NCI-H82 treated with DMSO at 0.1 percent for 48 hours (cell line): ENCODE measurements at regions not wholly inside any gene's neighbourhood (a gene's known extent, or its start where the extent isn't known, plus 50 kb on each side); places are given as distances from the start of the nearest gene placed in this dataset.

Source experiments
- DNase-seq: peaks from one replicate; lab custom pipeline; 2025; ENCODE audit not compliant: unreplicated experiment; lab: John Stamatoyannopoulos, UW

DNA sequence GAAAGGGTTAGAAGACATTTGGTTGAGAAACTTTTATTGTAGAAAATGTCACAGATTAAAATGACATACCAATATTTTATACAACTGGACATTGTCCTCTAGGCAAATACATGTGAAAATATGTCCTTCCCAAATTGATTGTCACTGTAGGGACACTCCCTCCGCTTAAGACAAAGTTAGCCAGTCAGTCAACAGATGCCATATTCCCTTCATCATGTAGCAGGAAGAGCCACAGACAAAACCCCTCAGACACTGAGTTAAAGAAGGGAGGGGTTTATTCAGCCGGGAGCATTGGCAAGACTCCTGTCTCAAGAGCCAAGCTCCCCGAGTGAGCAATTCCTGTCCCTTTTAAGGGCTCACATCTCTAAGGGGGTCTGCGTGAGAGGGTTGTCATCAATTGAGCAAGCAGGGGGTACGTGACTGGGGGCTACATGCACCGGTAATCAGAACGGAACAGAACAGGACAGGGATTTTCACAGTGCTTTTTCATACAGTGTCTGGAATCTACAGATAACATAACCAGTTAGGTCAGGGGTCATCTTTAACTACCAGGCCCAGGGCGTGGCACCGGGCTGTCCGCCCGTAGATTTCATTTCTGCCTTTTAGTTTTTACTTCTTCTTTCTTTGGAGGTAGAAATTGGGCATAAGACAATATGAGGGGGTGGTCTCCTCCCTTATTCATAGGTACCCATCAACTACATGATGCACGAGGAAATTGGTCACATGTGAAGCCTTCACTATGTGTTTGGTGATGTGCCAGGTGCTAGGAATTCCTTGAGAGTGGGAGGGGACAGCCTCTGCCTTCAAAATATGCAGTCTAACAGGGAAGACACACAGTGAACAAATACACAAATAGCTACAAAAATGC, 155.7 kb upstream of the CDYL start:
- no peak for DNase-seq

DNA sequence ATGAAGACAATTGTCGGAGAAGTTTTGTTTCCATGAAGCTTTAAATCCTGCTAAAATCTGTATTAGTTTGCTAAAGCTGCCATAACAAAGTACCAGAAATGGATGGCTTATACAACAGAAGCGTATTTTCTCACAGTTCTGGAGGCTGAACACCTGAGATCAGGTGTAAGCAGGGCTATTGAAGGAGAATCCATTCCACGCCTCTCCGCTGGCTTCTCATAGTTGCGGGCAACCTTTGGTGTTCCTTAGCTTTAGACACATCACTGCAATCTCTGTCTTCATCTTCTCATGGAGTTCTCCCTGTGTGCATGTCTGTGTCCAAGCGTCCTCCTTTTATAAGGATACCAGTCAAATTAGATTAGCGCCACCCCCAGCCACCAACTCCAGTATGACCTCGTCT, 159.9 kb upstream of the CDYL start:
- no peak for DNase-seq

DNA sequence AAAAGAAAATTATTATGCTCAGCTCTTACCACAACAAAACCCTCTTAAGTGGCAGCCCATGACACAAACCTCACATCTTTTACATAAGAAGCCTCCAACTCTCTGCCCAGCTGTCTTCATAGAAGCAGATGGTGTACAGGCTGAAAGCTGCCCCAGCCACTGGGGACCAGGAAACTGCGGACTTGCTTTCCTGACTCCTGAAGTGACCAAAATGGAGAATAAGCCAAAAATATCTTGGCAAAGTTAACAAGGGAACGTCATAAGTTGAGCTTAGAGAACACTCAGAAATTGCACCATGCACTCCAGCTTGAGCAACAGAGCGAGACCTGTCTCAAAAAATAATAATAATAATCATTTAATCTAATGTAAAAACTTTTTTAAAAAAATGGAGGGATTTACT, 160.3 kb upstream of the CDYL start:
- no peak for DNase-seq

DNA sequence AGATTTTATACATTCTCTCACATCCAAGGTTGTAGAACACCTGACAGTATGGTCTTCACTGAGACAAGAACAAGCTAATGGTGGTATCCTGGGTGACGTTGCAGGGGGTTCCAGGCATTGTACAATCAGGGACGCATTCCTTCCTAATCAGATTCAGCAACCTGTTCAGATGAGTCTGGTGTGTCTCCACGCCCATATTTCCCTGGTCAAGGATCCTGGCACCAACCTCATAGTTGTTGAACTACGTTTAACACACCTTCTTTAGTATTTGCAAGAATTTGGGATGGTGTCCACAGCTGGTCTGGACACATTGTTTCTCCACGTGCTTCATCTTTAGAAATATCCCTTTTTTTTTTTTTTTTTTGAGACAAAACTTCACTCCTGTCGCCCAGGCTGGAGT, 161.0 kb upstream of the CDYL start:
- no peak for DNase-seq

DNA sequence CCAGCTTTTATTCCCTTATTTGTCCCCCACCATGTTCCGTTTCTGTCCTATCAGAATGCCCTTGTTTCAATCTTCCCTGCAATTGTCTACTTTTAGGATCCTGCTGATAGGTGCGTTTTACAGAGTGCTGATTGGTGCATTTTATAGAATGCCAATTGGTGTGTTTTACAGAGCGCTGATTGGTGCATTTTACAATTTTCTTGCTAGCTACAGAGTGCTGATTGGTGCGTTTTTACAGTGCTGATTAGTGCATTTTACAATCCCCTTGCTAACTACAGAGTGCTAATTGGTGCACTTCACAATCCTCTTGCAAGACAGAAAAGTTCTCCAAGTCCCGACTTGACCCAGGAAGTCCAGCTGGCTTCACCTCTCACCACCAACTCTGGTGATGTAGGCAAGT, 161.6 kb upstream of the CDYL start:
- DNase-seq = no peak

DNA sequence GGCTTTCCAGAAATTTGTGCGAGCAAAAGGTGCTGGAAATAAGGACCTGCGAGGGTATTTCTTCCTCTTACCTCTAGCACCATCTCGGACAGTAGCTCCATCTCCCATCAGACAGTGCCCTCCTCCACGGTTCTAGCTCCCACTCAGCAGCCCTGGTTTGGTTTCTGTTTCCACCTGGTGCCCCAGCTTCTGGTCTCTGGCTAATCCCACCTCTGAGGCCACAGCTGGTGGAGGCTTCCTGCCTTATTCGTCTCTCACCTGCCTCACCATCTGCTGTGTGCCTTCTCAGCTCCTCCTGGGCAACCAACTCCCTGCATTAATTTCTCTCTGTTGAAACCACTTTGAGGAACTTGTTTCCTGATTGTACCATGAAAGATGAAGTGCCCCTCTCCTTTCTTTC, 162.4 kb upstream of the CDYL start:
- no peak for DNase-seq

DNA sequence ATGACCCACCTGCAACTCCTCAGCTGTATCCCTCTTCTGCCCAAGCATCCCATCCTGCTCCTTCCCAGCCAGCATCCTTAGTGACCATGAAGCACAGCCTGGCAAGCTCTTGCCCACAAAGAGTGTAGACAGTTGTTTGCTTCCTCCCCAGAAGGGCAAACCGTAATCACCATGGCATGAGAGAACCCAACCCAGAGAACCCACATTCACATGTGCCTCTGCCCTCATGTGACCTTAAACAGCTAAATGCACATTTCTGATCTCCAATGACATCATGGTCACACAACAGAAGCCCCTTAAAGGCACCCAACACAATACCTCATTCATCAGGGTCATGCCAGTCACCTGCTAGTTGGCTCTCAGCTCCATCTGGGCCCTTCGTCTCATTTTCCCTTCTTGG, 162.8 kb upstream of the CDYL start:
- no peak for DNase-seq

DNA sequence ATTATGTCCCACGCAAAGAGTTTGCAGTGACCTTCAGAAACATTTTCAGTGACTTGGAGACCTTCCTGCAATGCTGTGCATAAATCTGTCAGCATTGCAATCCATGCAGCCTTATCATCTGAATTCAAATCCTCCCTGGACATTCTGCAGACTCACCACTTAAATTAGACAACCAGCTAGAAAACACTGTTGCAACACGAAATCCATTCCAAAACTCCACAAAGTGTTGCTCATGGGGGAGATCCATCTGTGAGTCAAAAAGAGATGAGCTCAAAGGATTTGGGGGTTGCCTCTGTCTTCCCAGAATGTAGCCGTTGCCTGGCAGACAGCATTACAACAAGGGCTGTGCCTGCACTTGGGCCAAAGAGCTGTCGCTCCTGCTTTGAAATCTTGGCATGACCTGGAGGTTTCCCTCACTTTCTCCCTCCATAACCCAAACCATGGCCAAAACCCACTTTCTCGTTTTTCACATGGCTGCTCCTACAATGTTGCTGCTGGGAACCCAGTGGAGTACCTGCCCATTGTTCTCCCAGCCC, 163.5 kb upstream of the CDYL start:
- DNase-seq = no peak

DNA sequence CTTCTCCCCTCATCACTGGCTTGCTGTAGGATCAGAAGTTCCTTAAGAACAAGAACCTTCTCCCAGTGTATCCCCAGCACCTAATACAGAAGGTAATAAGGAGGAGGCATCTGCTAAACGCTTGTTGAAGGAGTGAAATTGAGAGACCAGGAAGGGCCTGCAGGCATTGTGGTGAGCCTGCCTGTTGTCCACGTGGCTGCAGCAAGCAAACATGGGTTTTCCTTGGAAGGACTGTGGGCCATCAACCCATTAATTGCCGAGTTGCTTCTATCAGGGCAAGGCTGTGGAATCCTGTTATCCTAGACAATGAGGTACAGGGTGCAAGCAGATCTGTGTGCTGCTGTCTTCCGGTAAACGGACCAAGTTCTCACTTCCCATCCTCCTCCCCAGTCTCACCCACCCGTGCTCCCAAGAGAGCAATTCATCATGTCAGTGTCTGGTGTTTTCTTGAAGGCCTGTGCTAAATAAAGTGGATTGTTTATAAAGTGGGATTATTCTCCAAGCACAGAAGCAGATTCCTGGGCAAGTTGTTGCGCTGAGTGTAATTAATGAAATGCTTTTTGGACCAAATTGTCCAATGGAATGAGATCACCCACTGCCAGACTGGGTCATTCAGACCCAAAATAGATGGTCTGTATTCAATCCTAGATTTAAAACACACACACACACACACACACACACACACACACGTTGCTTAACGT, 164.6 kb upstream of the CDYL start:
- DNase-seq = no peak

DNA sequence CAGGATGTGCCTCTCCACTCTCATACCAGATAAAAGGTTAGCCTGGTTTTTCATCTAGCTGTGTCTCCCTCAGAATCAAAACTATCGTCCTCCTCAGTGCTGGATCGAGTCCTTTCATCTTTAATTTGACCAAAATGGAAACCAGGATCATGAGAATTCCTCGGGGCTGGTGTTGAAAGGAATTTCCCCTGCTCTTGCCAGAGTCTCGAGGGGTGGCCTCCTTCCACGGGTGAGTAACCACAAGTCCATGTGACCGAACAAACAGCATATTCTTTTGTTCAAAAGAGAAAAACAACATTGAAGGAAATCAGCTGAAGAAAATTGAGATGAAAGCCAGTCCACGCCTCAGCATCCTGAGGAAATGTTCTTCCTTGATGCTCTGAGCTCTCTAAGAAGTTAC, 165.9 kb upstream of the CDYL start:
- DNase-seq = no peak

DNA sequence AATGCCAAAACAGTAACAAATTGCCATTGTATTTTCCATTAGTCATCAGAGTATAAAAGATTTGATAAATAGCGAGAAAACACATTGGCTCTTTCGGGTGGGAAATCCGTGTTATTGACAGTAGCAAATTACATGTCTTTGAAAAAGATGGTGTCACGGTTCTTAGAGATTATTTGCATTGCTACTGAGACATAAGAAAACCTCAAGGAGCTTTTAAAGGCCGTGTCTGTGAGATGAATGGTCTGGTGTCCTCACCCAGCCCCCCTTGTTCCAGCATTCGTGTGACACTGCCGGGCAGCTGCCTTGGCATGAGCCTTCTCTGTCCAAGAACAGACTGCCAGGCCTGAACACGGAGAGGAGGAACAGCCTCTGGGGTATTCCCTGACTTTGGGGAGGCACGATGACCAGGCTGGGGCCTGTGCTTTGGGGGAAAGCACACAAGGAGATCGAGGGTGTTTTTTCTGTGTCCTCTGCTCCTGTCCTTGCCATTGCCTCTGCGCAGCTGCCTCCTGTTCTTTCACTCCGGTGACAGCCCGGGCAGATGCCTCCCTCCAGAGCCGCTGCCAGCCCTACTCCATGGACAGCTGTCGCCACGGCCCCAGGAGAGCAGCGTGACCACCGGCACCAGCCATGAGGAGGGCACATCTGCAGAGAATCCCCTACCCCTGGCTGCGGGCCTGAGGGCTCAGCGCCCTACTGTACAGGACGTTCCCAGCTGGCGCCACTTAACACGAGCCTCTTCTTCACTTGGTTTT, 167.7 kb upstream of the CDYL start:
- no peak for DNase-seq

DNA sequence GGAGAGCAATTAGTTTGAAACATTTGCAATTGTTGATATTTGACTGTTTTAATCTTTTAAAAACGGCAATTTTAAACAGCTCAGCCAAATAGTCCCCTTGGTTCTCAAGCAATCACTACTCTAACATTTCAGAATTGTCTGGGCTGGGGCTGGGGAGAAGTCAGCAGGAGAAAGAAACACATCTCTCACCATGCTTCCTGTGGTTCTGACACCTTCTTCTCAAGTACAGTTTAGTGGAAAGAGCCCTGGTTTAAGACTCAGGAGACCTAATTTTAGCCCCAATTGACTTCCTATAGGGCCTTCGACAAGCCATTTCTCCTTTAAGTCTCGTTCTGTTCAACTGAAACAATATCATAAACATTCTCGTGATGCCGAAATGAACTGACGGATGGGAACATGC, 168.4 kb upstream of the CDYL start:
- no peak for DNase-seq

DNA sequence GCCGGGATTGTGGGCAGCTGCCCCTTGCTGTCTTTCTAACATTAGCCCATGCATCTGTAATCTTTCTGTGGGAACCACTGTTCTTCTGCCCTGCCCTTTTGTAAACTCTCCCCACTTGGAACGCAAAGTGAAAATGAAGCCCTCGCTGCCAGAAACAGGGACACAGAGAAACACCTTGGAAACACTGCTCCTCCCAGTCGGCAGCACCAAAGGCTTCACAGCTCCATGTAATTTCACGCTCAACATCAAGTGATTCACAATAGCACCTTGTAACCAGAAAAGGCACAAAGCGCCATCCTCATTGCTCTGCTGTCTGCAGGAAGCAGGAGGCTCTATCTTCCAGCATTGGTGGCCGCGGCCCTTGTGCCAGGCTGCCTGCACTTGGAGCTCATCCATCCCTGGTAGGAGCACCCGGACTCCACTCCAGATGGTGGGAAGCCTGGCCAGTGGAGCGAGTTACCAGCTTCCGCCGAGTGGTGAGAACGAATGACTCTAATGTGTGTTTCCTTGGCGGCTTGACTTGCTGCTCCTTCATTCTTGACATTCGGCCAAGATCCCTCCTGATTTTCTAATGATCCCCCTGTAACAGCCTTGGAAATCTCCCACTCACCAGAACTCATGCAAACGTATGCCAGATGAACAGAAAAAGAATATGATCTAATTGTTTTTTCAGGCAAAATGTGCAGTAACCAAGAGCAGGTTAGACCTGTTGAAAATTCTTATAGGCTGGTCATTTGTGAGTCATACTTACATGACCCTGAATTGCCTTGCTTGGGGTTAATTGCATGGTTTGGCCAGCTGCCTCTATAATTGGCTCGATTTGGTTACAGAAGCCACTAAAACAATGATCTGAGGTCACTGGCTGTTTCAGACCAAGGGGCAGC, 169.1 kb upstream of the CDYL start:
- no peak for DNase-seq

DNA sequence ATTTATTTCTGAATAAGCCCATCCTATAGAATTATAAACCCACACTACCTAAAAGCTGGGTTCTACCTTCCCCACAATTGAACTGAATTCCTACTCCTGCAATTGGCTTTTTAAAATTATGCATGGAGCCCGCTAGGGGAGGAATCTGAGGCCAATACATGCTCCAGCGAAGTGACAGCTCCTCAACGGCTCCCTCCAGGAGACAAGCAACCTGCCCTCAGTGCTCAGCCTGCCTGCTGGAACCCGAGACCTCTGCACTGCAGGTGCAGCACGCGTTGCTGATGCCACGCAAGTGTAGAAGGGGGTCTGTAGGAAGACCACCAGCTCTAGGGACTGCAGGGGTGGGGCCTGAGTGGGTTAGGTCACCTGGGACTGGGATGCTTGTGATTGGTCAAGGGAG, 170.2 kb upstream of the CDYL start:
- DNase-seq = no peak

DNA sequence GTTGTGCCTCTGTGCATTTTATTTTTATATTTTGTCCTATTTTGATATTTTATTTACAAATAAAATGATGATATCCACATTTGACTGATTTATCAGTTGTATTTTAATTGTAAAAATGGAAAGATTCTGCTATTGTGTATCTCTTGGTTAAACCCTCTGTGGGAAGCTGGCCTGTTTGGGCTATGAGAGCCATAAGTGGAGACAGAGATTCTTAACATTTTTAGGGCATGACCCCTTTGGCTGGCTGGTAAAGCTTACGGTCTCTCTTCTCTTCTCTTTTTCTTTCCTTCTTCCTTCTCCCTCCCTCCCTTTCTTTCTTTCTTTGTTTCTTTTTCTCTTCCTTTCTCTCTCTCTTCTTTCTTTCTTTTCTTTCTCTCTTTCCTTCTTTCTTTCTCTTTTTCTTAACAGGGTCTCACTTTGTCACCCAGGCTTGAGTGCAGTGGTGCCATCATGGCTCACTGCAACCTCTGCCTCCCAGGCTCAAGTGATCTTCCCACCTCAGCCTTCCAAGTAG, 172.3 kb upstream of the CDYL start:
- DNase-seq = no peak

DNA sequence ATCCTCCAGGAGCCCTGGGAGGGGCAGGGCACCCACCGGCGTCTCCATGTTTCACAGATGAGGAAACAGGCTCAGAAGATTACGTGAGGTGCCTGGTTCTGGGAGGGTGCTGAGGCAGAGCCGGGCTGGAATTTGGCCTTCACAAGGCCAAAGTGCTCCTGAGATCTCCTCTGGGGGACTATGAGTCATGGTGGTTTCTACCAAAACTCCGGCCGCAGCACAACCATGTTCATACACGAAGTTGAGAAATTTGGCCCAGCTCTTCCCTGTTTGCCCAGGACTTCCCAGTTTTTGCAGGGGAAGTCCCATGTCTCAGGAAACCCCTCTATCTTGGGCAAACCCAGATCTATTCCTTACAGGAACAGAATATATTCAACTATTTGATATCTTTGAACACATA, 172.9 kb upstream of the CDYL start:
- DNase-seq = no peak

DNA sequence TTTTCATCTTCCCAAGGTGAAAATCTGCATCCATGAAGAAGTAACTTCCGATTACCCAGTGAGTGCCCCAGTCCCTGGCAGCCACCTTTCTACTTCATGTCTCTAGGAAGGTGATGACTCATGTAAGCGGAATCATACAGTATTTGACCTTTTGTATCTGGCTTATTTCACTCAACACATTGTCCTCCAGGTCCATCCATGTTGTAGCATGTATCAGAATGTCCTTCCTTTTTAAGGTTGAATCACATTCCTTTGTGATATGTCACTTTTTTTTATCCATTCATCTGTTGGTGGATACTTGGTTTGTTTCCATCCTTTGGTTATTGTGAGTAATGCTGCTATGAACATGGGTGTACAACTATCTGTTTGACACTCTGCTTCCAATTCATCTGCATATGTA, 176.3 kb upstream of the CDYL start:
- no peak for DNase-seq

DNA sequence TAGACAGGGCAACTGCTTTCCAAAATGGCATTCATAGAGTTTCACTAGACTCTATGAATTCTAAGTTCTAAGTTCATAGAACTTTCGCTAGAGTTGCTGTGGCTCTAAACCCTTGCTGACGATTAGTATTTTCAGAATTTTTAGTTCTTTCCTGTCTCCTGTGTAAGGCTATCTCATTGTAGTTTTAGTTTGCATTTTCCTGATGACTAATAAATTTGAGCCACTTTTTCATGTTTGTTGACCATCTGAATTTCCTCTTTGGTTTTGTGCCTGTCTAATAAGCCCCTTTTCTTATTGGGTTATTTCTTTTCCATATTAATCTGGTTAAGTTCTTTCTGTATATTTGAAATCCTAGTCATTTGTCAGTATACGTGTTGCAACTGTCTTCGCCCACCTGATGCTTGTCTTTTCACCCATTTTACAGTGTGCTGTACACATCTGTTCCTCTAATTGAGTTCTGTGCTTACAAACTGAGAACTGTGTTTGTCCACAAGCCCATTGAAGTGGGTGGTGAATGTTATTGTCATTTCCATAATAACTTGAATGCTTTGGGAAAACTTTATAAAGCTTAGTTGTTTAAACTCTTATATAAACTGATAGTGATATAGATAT, 177.7 kb upstream of the CDYL start:
- DNase-seq = no peak

DNA sequence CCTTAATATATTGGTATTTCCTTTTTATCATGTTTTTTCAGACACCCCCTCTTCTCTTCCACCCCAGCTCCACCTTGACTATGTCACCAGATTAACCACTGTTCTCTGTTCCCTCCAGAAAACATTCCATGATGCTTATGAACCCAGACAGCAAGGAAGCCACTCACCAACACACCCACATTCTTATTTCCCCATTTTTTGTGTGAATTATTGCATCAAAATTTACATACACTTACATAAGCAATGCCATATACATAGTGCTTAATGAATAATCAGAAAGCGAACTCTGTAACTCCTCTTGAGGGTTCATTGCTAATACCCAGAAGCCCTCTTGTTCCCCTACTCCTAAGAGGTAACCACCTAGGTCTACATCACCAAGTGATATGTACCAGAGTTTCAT, 182.3 kb upstream of the CDYL start:
- DNase-seq = no peak

DNA sequence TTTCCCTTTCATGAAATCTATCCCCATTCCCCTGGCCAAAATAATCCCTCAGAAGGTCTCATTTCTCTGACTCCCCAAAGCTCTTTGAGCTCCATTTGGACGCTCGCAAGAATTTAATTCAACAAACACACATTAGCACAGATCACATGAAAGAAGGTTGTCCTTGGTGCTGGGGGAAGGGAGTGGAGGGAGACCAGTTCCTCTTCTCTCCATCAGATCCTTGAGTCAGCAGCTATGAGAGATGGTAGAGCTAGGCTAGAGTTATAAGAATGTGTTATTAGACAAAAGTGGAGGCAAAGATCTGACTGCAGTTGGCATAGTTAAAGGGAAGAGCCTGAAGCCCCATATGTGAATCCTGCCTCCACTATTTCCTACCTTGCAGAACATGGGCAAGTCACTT, 184.2 kb upstream of the CDYL start:
- no peak for DNase-seq
